Right lobe of liver (tissue), 4 donors: ENCODE measurements at regions not wholly inside any gene's neighbourhood (a gene's known extent, or its start where the extent isn't known, plus 50 kb on each side); places are given as distances from the start of the nearest gene placed in this dataset.

ENCODE experiments used
- POLR2A ChIP-seq: fragments of 450-650 bp; IDR thresholded peaks from one replicate; pipeline ENCODE4 v1.6.1; 2017; ENCODE audit warnings: antibody characterized with exemption, mild to moderate bottlenecking
- TF ChIP-seq, protein P1 (sequence below), 4 donors: fragments of 200-600 bp in 3 of 4; fragments of 450-650 bp in 1 of 4; IDR thresholded peaks; one replicate each; pipeline versions ENCODE4 v1.5.1 to v1.8.0; 2016 to 2022; ENCODE audit warnings: antibody characterized with exemption in 4 of 4, mild to moderate bottlenecking in 2 of 4
- donor health status: DM: no; HTN: no; CAD: no.
- donor health status: DM: no; HTN: no; CAD: no.
- donor health status: DM: no; HTN: yes; CAD: no.

DNA sequence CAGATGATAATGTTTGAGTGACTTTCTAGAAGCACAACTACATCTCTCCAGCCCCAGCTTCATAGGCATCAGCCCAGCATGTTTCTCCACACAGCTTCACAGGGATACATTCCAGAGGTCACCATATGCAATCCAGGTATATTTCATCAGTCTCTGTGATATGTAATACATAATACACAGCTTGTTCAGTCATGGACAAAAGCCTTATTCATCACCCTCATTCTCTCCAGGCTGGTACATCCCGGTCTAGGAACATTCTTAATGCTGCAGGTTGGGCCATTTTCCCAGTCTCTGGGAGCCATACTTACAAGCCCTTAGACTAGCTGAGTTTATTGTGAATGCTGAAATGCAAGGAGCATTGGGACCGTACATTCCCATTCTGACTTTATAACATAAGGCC lies 169.4 kb downstream of the TMEM200A start:
- TF ChIP-seq, protein P1, sequence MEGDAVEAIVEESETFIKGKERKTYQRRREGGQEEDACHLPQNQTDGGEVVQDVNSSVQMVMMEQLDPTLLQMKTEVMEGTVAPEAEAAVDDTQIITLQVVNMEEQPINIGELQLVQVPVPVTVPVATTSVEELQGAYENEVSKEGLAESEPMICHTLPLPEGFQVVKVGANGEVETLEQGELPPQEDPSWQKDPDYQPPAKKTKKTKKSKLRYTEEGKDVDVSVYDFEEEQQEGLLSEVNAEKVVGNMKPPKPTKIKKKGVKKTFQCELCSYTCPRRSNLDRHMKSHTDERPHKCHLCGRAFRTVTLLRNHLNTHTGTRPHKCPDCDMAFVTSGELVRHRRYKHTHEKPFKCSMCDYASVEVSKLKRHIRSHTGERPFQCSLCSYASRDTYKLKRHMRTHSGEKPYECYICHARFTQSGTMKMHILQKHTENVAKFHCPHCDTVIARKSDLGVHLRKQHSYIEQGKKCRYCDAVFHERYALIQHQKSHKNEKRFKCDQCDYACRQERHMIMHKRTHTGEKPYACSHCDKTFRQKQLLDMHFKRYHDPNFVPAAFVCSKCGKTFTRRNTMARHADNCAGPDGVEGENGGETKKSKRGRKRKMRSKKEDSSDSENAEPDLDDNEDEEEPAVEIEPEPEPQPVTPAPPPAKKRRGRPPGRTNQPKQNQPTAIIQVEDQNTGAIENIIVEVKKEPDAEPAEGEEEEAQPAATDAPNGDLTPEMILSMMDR (IDR thresholded peaks at IDR 0.05), result no peak
- no peak for TF ChIP-seq POLR2A
